ENCODE measurements at regions not wholly inside any gene's neighbourhood (a gene's known extent, or its start where the extent isn't known, plus 50 kb on each side); places are given as distances from the start of the nearest gene placed in this dataset.
"Not testable (repeated sequence)": the region's sequence is repeated elsewhere in the genome, so short reads cannot be mapped to it uniquely, and the experiment has no call there.

DNA sequence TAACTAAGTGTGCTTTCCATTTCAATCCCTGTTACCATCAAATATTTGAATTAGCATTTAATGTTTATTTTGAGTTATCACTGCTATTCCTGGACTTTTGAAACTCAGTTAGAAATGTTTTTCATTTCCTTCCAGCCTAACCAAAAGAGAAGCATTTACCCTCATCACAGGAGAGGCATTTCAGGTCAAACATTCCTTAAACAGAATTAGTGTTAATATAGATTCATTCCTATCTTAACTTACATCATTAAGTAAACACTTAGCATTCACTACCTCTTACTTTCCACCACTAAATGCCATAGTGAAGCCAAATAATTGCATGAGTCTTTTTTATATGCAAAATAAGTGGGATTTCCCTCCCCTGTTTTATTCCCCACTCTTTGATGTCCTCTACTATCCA lies 136.6 kb upstream of the OR13F1 start:
- Histone ChIP-seq H3K36me3 (no peaks in the 10 kb centered on the region), H3K4me3 (no peak overlapping the region), H3K9me3 (peaks cover 0 to 4% (median 0%) of the 10 kb centered on the region in 4 donors), H3K27ac (no peak overlapping the region), H3K4me1 (peaks cover 0 to 12% (median 4%) of the 10 kb centered on the region in 4 donors), H3K27me3 (no peaks in the 10 kb centered on the region)
- no peak for DNase-seq
- intact Hi-C loops (cut with DNase I; ENCODE audit: low total_unique reads) = no loop called here
- TF ChIP-seq, protein P1, sequence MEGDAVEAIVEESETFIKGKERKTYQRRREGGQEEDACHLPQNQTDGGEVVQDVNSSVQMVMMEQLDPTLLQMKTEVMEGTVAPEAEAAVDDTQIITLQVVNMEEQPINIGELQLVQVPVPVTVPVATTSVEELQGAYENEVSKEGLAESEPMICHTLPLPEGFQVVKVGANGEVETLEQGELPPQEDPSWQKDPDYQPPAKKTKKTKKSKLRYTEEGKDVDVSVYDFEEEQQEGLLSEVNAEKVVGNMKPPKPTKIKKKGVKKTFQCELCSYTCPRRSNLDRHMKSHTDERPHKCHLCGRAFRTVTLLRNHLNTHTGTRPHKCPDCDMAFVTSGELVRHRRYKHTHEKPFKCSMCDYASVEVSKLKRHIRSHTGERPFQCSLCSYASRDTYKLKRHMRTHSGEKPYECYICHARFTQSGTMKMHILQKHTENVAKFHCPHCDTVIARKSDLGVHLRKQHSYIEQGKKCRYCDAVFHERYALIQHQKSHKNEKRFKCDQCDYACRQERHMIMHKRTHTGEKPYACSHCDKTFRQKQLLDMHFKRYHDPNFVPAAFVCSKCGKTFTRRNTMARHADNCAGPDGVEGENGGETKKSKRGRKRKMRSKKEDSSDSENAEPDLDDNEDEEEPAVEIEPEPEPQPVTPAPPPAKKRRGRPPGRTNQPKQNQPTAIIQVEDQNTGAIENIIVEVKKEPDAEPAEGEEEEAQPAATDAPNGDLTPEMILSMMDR (IDR thresholded peaks at IDR 0.05) = no peak
- TF ChIP-seq EP300 (IDR thresholded peaks at IDR 0.05) (no peak), POLR2AphosphoS5 (IDR thresholded peaks at IDR 0.05) (no peak), POLR2A (IDR thresholded peaks at IDR 0.05) (no peak)

DNA sequence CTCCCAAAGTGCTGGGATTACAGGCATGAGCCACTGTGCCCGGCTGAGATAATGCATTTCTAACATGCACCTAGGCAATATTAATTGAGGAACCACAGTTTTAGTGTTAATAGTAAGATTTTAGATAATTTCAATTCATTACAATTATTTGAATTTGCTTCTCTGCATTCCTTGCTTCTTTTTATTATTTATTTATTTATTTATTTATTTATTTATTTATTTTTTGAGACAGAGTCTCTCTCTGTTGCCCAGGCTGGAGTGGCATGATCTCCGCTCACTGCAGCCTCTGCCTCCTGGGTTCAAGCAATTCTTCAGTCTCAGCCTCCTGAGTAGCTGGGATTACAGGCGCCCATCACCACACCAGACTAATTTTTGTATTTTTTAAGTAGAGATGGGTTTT lies 135.7 kb upstream of the OR13F1 start:
- 86 to 97% (median 95%) methylated on average over 3 of the region's 3 CpGs for WGBS, 5 donors
- H3K4me3 ChIP-seq; DNase-seq; H3K27me3 ChIP-seq; intact Hi-C loops (cut with DNase I; ENCODE audit: low total_unique reads); H3K27ac ChIP-seq; H3K36me3 ChIP-seq; H3K9me3 ChIP-seq: not testable (repeated sequence)
- H3K4me1 ChIP-seq = peaks cover 0 to 12% (median 4%) of the 10 kb centered on the region in 4 donors

DNA sequence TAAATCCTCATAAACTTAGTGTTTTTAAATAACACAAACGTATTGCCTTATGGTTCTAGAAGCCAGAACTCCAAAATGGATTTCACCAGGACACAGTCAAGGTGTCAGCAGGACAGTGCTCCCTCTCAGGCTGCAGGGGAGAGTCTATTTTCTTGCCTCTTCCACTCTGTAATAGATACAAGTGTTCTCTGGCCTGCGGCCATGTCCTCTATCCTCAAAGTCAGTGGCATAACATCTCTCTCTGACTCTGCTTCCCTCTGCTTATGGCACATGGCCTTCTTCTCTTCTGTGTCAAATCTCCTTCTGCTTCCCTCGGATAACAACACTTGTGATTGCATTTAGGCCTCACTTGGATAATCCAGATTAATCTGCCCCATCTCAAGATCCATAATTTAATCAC lies 129.4 kb upstream of the OR13F1 start:
- WGBS, 5 donors = 74 to 90% (median 76%) methylated on average over 3 of the region's 3 CpGs
- no peak for DNase-seq
- TF ChIP-seq POLR2AphosphoS5 (IDR thresholded peaks at IDR 0.05) (no peak), EP300 (IDR thresholded peaks at IDR 0.05) (no peak), POLR2A (IDR thresholded peaks at IDR 0.05) (no peak)
- TF ChIP-seq, protein P1 (IDR thresholded peaks at IDR 0.05) = no peak
- intact Hi-C loops (cut with DNase I; ENCODE audit: low total_unique reads) = no loop called here
- no peaks in the 10 kb centered on the region for H3K4me1 ChIP-seq
- peaks cover 0 to 4% (median 0%) of the 10 kb centered on the region in 4 donors for H3K9me3 ChIP-seq
- no peaks in the 10 kb centered on the region for H3K36me3 ChIP-seq
- H3K4me3 ChIP-seq = no peak overlapping the region
- no peaks in the 10 kb centered on the region for H3K27me3 ChIP-seq
- H3K27ac ChIP-seq = no peak overlapping the region

DNA sequence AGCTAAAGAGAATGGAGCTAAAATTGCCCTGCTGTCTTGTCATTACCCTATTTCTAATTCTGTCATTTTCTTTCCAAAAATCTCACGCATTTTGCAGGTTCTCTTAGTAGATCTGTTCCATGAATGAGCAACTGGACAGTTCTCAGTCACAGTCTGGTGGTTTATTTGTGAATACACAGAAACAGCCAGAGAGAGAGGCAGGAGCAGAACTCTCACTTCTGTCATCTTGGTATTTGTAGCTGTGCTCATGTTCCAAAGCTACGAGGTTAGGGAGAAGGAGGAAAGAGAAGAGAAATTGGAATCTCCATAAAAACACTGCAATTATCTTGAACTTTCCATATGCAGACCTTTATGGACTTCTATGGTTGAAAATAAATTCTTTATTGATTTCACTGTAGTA lies 118.0 kb upstream of the OR13F1 start:
- no peaks in the 10 kb centered on the region for H3K36me3 ChIP-seq
- DNase-seq = no peak
- no peak overlapping the region for H3K4me3 ChIP-seq
- TF ChIP-seq, protein P1 (IDR thresholded peaks at IDR 0.05) = no peak
- TF ChIP-seq POLR2A (IDR thresholded peaks at IDR 0.05) (no peak), EP300 (IDR thresholded peaks at IDR 0.05) (no peak), POLR2AphosphoS5 (IDR thresholded peaks at IDR 0.05) (no peak)
- intact Hi-C loops (cut with DNase I; ENCODE audit: low total_unique reads) = loop anchor here (5.0 kb wide), 1 partner anchor 209 kb away; no protein-coding TSS in a partner anchor
- H3K4me1 ChIP-seq = peaks cover 0 to 11% (median 3%) of the 10 kb centered on the region in 4 donors
- no peaks in the 10 kb centered on the region for H3K27me3 ChIP-seq
- no peak overlapping the region for H3K27ac ChIP-seq
- WGBS, 5 donors = 40 to 50% (median 42%) methylated on average over 2 of the region's 2 CpGs
- no peaks in the 10 kb centered on the region for H3K9me3 ChIP-seq

DNA sequence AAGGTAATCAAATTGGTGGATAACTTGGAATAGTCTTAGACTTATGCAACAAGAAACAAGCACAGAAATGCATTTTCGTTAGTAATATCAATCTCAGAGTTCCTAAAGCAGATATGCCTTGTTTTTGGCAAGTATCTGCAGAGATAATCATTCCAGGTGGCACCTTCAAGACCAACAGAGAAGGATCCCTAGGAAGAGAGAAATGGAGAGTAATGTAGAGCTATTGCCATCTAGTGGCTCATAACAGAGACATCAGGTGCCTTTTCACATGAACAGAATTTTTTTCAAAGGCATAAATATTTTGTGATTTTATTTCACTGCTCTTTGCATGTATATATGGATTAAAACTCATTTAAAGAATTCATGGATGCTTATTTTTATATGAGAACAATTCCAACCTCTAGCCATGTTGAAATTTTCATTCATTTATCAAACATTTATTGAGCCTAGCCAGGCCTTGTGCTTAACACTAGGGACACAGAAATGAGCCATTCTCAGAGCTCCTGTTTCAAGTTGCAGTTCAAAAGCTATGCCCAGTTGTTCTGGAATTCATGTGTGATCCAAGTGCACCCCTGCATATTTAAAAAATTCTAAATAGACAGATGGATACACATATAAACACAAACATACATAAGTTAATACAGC lies 117.5 kb upstream of the OR13F1 start:
- 0 to 8% (median 2%) methylated on average over 1 of the region's 1 CpG for WGBS, 5 donors
- intact Hi-C loops (cut with DNase I; ENCODE audit: low total_unique reads) = loop anchor here (5.0 kb wide), 1 partner anchor 209 kb away; no protein-coding TSS in a partner anchor
- no peak overlapping the region for H3K4me3 ChIP-seq
- peaks cover 0 to 11% (median 3%) of the 10 kb centered on the region in 4 donors for H3K4me1 ChIP-seq
- DNase-seq = peak in 1 of 2 donors; percentile 61
- H3K9me3 ChIP-seq = no peaks in the 10 kb centered on the region
- TF ChIP-seq, protein P1 (IDR thresholded peaks at IDR 0.05) = peak in 5 of 7 experiments; percentile 39 to 66 (median 55)
- TF ChIP-seq POLR2AphosphoS5 (IDR thresholded peaks at IDR 0.05) = no peak
- no peaks in the 10 kb centered on the region for H3K27me3 ChIP-seq
- H3K36me3 ChIP-seq = no peaks in the 10 kb centered on the region
- H3K27ac ChIP-seq = no peak overlapping the region
